ENCODE measurements at regions not wholly inside any gene's neighbourhood (a gene's known extent, or its start where the extent isn't known, plus 50 kb on each side); places are given as distances from the start of the nearest gene placed in this dataset.

- DNase-seq, result no peak
Observed at GRCh38 chr5:11955331-11955730, 51.1 kb upstream of the CTNND2 start.

Measured in NCI-H82 (cell line).